Endothelial cell of umbilical vein (primary cell): ENCODE measurements at regions not wholly inside any gene's neighbourhood (a gene's known extent, or its start where the extent isn't known, plus 50 kb on each side); places are given as distances from the start of the nearest gene placed in this dataset. TPM values are rescaled to one million over a fixed set of nuclear protein-coding genes. Genes with fewer than 3 reads are reported as not detected.

Source experiments
- small RNA-seq: library from RNA; depleted of rRNA; stranded (forward); fragments of <200 nt; gene quantifications from one replicate; pipeline ENCODE3, GENCODE V24; 2012; ENCODE audit warnings: low replicate concordance, low read depth; ENCODE audit not compliant: insufficient read depth, insufficient read length

Small RNA genes in the stretch of these regions (small RNA-seq; reads per million reads assigned to genes)
- not detected for gene AC092670.1
- not detected for gene RNU6-1054P
